Spinal cord (tissue), 9 donors: ENCODE measurements at regions not wholly inside any gene's neighbourhood (a gene's known extent, or its start where the extent isn't known, plus 50 kb on each side); places are given as distances from the start of the nearest gene placed in this dataset.

Experiments
- DNase-seq, 6 donors: peaks; one replicate each; pipeline versions ENCODE4 v3.0.0 to v3.0.0-alpha.2; 2013 to 2015; ENCODE audit warnings: low spot score in 6 of 6, low read depth in 4 of 6
- H3K27ac ChIP-seq: one replicate; pipeline ENCODE4 v1.5.1; 2013; ENCODE audit warnings: low read depth, low read length, control low read depth
- H3K27me3 ChIP-seq: one replicate; pipeline ENCODE4 v1.6.1; 2013; ENCODE audit warnings: low read length; ENCODE audit not compliant: control insufficient read depth, insufficient read depth
- H3K36me3 ChIP-seq: one replicate; pipeline ENCODE4 v1.6.1; 2013; ENCODE audit warnings: low read length; ENCODE audit not compliant: control insufficient read depth, insufficient read depth
- H3K4me1 ChIP-seq: one replicate; pipeline ENCODE4 v1.6.1; 2013; ENCODE audit warnings: low read length; ENCODE audit not compliant: control insufficient read depth, insufficient read depth
- H3K4me3 ChIP-seq: one replicate; pipeline ENCODE4 v1.5.1; 2013; ENCODE audit warnings: low read depth, low read length, control low read depth
- H3K9me3 ChIP-seq: one replicate; pipeline ENCODE4 v1.6.1; 2013; ENCODE audit warnings: low read length; ENCODE audit not compliant: control insufficient read depth, insufficient read depth
- WGBS: methylation state at CpG from one replicate; pipeline ENCODE4 v1.1.5; 2013; ENCODE audit warnings: missing lambda C conversion rate; ENCODE audit not compliant: insufficient coverage; 5-methylcytosine and 5-hydroxymethylcytosine counted together
- donor health status: healthy.

DNA sequence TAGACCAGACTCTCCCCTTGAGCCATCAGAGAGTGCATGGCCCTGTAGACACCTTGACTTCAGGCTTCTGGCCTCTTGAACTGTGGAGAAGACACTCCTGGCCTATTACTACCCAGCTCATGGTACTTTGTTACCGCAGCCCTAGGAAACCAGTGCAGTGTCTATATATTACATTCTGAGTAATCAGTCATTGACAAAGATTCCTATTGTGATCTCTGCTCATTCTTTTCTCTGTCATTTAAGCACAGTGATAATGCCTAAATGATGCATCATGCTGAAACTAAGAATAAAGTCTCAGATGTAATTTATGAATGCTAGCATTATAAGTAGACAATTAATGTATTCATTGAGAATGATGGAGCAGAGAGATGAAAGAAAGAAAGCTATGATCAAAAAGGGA is 603.5 kb downstream of the SOCS6 start:
- Histone ChIP-seq H3K4me1 (no peaks in the 10 kb centered on the region), H3K4me3 (no peak overlapping the region), H3K9me3 (no peaks in the 10 kb centered on the region), H3K36me3 (no peaks in the 10 kb centered on the region), H3K27ac (no peak overlapping the region), H3K27me3 (no peaks in the 10 kb centered on the region)
- DNase-seq: no peak
- WGBS: no CpG with 5 or more reads among the region's 1 CpG

GRCh38 chr18:70870292-70870691 is 581.4 kb downstream of the SOCS6 start:
- Histone ChIP-seq H3K4me1 (no peaks in the 10 kb centered on the region), H3K27me3 (no peaks in the 10 kb centered on the region), H3K4me3 (no peak overlapping the region), H3K36me3 (no peaks in the 10 kb centered on the region), H3K9me3 (no peaks in the 10 kb centered on the region), H3K27ac (no peak overlapping the region)
- no peak for DNase-seq
- WGBS: no CpG with 5 or more reads among the region's 1 CpG

DNA sequence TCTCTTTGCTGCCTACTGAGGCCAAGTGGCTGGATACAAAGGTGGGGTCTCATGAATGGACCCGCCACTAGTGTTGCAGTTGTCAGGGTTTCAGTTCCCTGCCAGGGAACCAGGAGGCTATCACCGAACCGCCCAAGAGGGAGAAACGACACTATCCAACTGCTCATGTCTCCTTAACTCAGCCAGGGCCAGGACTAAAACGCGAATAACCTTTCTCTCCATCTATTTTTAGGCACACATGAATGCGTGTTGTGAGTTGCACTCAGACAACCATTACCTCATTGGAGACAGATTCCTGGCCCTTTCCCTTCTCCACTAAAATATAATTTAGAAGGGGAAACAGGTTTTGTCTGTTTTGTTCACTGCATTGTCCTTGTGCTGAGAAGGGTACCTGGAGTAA is 559.5 kb downstream of the SOCS6 start:
- DNase-seq: no peak
- 90% methylated on average over 6 of the region's 7 CpGs for WGBS

GRCh38 chr18:70840649-70841048 is 551.8 kb downstream of the SOCS6 start:
- DNase-seq: peak in 1 of 6 donors; percentile 6
- H3K27me3 ChIP-seq: no peaks in the 10 kb centered on the region
- no peak overlapping the region for H3K27ac ChIP-seq
- H3K4me1 ChIP-seq: no peaks in the 10 kb centered on the region
- no peaks in the 10 kb centered on the region for H3K36me3 ChIP-seq
- H3K4me3 ChIP-seq: no peak overlapping the region
- WGBS: 14% methylated on average over 1 of the region's 3 CpGs
- no peaks in the 10 kb centered on the region for H3K9me3 ChIP-seq

More for the DNA sequence above, 559.5 kb downstream of the SOCS6 start:
- Histone ChIP-seq H3K9me3 (no peaks in the 10 kb centered on the region), H3K4me3 (no peak overlapping the region), H3K36me3 (no peaks in the 10 kb centered on the region), H3K27ac (no peak overlapping the region), H3K27me3 (no peaks in the 10 kb centered on the region), H3K4me1 (no peaks in the 10 kb centered on the region)

GRCh38 chr18:70827632-70828031 is 538.8 kb downstream of the SOCS6 start:
- 79% methylated on average over 2 of the region's 3 CpGs for WGBS
- Histone ChIP-seq H3K9me3 (no peaks in the 10 kb centered on the region), H3K4me1 (no peaks in the 10 kb centered on the region), H3K27me3 (no peaks in the 10 kb centered on the region), H3K36me3 (no peaks in the 10 kb centered on the region), H3K4me3 (no peak overlapping the region), H3K27ac (no peak overlapping the region)
- DNase-seq: no peak

DNA sequence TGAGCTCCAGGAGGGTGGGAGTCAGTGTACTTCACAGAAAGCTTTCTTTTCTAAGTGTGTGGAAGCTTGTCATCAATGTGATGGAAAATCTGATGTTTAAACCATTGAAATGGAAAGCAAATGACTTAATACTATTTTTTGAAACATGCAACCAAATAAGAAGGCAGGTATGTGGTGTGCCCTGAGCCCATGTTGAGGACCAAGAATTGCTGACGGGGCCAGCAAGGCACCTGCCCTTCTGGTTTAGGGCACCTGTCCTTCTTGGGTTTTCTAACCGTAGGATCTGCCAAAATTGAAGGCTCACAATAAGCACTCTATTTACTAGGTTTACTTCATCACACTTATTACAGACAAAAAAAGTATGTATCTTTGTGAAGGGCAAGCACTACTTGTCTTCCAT is 537.7 kb downstream of the SOCS6 start:
- H3K36me3 ChIP-seq: no peaks in the 10 kb centered on the region
- no peak overlapping the region for H3K4me3 ChIP-seq
- no peak overlapping the region for H3K27ac ChIP-seq
- no peaks in the 10 kb centered on the region for H3K9me3 ChIP-seq
- no peaks in the 10 kb centered on the region for H3K27me3 ChIP-seq
- H3K4me1 ChIP-seq: no peaks in the 10 kb centered on the region
- no peak for DNase-seq
- WGBS: 100% methylated on average over 1 of the region's 2 CpGs

GRCh38 chr18:70822691-70823090 is 533.8 kb downstream of the SOCS6 start:
- Histone ChIP-seq H3K4me3 (no peak overlapping the region), H3K27me3 (no peaks in the 10 kb centered on the region), H3K36me3 (no peaks in the 10 kb centered on the region), H3K4me1 (no peaks in the 10 kb centered on the region), H3K27ac (no peak overlapping the region), H3K9me3 (no peaks in the 10 kb centered on the region)
- DNase-seq: peak in 1 of 6 donors; percentile 7
- WGBS: no CpG with 5 or more reads among the region's 3 CpGs

GRCh38 chr18:70822117-70822516 is 533.3 kb downstream of the SOCS6 start:
- H3K9me3 ChIP-seq: no peaks in the 10 kb centered on the region
- no peaks in the 10 kb centered on the region for H3K36me3 ChIP-seq
- H3K27me3 ChIP-seq: no peaks in the 10 kb centered on the region
- no peak overlapping the region for H3K4me3 ChIP-seq
- WGBS: 43% methylated on average over 2 of the region's 3 CpGs
- no peaks in the 10 kb centered on the region for H3K4me1 ChIP-seq
- H3K27ac ChIP-seq: no peak overlapping the region
- DNase-seq: no peak

- WGBS: 78% methylated on average over 4 of the region's 8 CpGs
- H3K36me3 ChIP-seq: no peaks in the 10 kb centered on the region
- no peak overlapping the region for H3K4me3 ChIP-seq
- DNase-seq: peak in 1 of 6 donors; percentile 15
- H3K4me1 ChIP-seq: no peaks in the 10 kb centered on the region
- H3K9me3 ChIP-seq: no peaks in the 10 kb centered on the region
- H3K27ac ChIP-seq: no peak overlapping the region
- H3K27me3 ChIP-seq: no peaks in the 10 kb centered on the region
Measured at GRCh38 chr18:70808481-70809056, 519.7 kb downstream of the SOCS6 start.

GRCh38 chr18:70781860-70782453 is 493.1 kb downstream of the SOCS6 start:
- no peaks in the 10 kb centered on the region for H3K4me1 ChIP-seq
- no peak overlapping the region for H3K27ac ChIP-seq
- H3K27me3 ChIP-seq: no peaks in the 10 kb centered on the region
- H3K9me3 ChIP-seq: no peaks in the 10 kb centered on the region
- H3K36me3 ChIP-seq: no peaks in the 10 kb centered on the region
- 10% methylated on average over 3 of the region's 8 CpGs for WGBS
- peak in 3 of 6 donors; percentile 23 to 73 (median 71) for DNase-seq
- H3K4me3 ChIP-seq: no peak overlapping the region
